AG20443 (cell line): ENCODE measurements at regions not wholly inside any gene's neighbourhood (a gene's known extent, or its start where the extent isn't known, plus 50 kb on each side); places are given as distances from the start of the nearest gene placed in this dataset.
"Not testable (repeated sequence)": the region's sequence is repeated elsewhere in the genome, so short reads cannot be mapped to it uniquely, and the experiment has no call there.

Experiments
- DNase-seq: peaks from one replicate; pipeline ENCODE4 v3.0.0; 2012; ENCODE audit warnings: low spot score, mixed read lengths

GRCh38 chr2:176978921-176979320 lies 233.7 kb upstream of the HNRNPA3 start:
- no peak for DNase-seq

- DNase-seq = no peak
Observed at GRCh38 chr2:176979981-176980710, 232.4 kb upstream of the HNRNPA3 start.

- no peak for DNase-seq
Observed at GRCh38 chr2:176984987-176985386, 227.6 kb upstream of the HNRNPA3 start.

GRCh38 chr2:176985871-176986270 lies 226.7 kb upstream of the HNRNPA3 start:
- no peak for DNase-seq

- no peak for DNase-seq
Observed at GRCh38 chr2:176986487-176986886, 226.1 kb upstream of the HNRNPA3 start.

DNA sequence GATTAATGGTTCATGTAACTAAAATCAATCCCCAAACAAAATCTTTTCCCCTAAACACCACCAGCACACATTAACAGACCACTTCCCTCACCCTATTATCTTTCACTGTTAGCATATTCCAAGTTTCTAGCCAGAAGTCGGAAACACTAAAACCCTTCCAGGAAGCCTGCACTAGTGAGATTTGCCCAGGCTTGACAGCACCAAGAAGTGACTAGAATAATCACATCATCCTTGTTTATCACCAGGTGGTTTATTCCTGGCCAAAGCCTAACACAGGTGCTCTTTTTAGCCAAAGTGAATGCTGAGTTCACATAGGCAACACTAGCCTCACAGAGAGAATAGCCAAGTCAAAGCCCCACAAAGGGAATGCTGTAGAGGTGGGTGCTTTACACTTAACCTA lies 221.2 kb upstream of the HNRNPA3 start:
- no peak for DNase-seq

- DNase-seq = peak; percentile 73
Observed at GRCh38 chr2:176997074-176997791, 215.4 kb upstream of the HNRNPA3 start.

GRCh38 chr2:176997792-176998169 lies 214.8 kb upstream of the HNRNPA3 start:
- no peak for DNase-seq

GRCh38 chr2:176999301-176999700 lies 213.3 kb upstream of the HNRNPA3 start:
- peak; percentile 55 for DNase-seq

DNA sequence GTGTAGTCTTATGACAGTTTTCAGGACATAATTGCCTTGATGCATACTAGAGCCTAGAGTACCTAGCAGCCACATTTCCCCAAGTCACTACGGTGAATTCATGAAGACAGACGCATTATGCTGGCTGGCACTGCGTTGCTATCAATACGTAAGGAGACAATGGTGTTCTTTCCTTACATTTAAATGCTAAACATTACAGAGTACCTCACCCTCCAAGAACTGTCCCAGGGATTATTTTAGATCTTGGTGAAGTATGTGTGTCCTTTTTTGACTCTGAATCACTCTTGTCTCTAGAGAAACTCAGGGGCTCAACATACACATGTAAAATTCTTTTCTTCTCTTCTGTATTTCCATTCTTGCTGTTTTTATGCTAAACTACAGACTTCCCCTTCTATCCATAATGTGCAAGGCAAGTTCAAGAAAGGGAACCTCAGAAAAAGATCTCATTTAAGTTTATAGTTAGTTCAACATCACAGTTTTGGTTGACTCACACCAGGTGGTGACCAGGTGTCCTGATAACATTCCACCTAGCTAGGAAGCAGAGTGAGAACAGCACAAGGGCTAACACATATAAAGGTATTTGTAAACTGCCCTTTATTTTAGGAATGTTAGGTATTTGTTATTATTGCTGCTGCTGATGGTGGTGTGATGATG lies 212.4 kb upstream of the HNRNPA3 start:
- no peak for DNase-seq

DNA sequence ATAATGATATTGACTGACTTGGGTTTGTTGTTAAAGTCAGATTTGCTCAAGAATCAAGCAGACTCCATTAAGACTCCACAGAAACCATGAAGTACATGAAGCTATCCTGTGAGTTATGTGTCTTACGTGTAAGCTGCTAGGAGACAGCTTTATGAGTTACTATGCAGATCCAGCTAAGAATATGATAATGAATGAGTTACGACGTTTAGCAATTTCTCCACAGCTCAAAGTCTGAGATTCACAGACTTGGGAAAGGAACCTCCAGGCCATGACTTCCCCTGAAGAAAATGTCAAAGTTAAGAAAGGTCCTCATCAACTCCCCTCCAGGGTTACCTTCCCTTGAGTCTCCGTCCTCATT lies 211.9 kb upstream of the HNRNPA3 start:
- DNase-seq = no peak

DNA sequence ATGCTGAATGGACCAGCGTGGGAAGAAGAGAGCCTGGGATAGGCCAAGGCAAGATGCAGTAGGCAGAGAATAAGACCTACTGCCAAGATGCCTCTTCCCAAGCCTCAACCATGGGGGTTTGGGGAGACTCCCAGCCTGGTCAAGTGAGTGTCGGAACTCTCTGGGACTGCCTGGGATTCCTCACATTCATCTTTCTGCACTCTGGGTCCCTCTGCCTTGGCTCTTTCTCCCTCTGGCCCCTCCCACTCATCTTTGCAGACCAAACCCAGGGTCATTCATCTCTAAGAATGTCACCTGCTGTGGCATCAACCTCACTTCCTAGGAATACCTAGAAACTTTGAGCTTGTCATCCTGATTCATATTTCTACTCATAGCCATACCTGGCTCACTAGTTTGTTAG lies 211.3 kb upstream of the HNRNPA3 start:
- DNase-seq = no peak

DNA sequence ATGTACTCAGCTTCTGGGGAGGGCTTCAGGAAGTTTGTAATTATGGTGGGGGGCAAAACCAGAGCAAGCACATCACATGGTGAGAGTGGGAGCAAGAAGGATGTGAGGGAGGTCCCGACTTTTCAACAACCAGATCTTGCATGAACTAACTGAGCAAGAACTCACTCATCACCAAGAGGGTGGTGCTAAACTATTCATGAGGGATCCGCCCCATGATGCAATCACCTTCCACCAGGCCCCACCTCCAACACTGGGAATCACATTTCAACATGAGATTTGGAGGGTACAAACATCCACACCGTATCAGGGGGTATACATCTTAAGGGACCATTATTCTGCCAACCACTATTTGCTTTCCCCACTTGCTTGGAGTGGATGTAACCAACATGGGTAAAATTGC lies 209.6 kb upstream of the HNRNPA3 start:
- no peak for DNase-seq

DNA sequence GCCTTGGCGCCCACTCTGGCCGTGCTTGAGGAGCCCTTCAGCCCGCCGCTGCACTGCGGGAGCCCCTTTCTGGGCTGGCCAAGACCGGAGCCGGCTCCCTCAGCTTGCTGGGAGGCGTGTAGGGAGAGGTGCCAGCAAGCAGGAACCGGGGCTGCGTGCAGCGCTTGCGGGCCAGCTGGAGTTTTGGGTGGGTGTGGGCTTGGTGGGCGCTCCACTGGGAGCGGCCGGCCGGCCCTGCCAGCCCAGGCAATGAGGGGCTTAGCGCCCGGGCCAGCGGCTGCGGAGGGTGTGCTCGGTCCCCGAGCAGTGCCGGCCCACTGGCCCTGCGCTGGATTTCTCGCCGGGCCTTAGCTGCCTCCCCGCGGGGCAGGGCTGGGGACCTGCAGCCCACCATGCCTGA lies 204.9 kb upstream of the HNRNPA3 start:
- DNase-seq = not testable (repeated sequence)

- not testable (repeated sequence) for DNase-seq
Observed at GRCh38 chr2:177008662-177009061, 203.9 kb upstream of the HNRNPA3 start.

GRCh38 chr2:177010146-177010545 lies 202.4 kb upstream of the HNRNPA3 start:
- DNase-seq = no peak

GRCh38 chr2:177010861-177011260 lies 201.7 kb upstream of the HNRNPA3 start:
- DNase-seq = no peak

GRCh38 chr2:177014946-177015345 lies 197.6 kb upstream of the HNRNPA3 start:
- no peak for DNase-seq

DNA sequence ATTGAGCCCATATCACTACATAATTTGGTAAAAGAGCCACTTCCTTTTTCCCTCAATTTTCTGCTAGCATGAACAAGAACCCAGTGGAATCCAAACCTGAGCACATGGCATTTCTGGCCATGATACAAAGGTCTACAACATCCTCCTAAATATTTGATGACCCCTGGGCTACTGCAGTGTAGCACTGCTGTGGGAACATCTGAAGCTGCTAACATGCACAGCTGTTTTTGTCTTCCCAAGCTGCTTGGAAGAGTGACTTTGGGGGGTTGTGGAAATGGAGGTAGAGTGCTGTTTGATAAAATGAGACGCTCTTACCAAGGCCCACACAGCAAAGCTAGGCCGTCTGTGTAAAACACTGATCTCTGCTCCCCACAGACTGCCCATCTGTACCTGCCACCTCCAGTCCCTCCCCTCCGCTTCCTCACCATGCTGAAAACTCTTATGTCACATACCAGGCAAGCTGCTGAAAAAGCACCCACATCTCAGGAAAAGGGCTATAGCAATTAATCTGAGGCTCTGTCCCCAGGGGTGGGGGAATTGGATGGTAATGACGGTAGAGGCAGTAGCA lies 197.2 kb upstream of the HNRNPA3 start:
- DNase-seq = no peak

DNA sequence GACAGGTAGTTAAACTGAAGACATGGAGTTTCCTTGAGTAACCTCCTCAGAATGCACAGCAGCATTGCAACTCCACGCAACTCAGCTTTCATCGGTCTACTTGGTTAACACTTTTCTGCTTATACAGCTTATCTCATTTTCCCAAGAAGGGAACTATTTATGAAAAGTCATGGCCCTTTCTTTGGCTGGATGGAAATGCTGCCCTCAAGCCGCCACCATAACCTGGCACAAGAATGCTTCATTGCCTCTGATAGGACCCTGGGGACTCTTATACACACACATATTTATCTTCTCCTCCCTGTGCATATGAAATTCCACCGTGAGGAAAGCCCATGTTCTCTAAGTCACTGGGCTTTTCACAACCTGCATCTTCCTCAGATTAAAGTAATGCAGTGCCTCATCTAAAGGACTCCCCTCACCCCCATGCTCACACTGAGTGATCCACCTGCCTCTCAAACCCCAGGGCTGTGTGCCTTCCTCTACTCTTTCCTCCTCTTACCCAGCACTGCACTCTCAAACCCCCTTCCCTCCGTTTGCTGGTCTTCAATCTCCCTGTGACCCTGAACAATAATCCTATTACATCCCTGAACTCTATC lies 192.0 kb upstream of the HNRNPA3 start:
- DNase-seq = no peak

- DNase-seq = no peak
Observed at GRCh38 chr2:177021706-177022343, 190.8 kb upstream of the HNRNPA3 start.

GRCh38 chr2:177024765-177025164 lies 187.8 kb upstream of the HNRNPA3 start:
- no peak for DNase-seq
